ENCODE measurements at regions not wholly inside any gene's neighbourhood (a gene's known extent, or its start where the extent isn't known, plus 50 kb on each side); places are given as distances from the start of the nearest gene placed in this dataset.
A peak's percentile ranks its signal among the peaks of the same experiment; 100 is the strongest.

DNA sequence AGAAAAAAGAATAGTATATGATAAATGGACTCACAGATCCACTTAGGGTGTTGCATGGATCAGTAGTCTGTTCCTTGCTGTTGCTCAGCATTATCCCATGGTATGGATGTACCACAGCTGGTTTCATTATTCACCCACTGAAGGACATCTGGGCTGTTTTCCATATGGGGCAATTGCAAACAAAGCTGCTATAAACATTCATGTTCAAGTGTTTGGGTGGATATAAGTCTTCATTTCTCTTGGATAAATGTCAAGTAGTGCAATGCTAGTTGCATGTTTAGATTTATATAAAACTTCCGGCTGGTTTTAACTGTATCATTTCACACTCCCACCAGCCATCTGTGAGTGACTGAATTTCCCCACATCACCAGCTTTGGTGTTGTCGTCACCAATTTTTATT lies 137.7 kb downstream of the ASB7 start:
- no peak for DNase-seq (ENCODE audit: low spot score)
- Histone ChIP-seq H3K4me3 (no peak overlapping the region), H3K27ac (no peak overlapping the region)
- no peak for TF ChIP-seq CTCF (IDR thresholded peaks at IDR 0.05)

GRCh38 chr15:100751585-100751984 lies 128.0 kb upstream of the ALDH1A3 start:
- no peak for DNase-seq (ENCODE audit: low spot score)
- TF ChIP-seq CTCF (IDR thresholded peaks at IDR 0.05) = no peak
- no peak overlapping the region for H3K4me3 ChIP-seq
- H3K27ac ChIP-seq = no peak overlapping the region

DNA sequence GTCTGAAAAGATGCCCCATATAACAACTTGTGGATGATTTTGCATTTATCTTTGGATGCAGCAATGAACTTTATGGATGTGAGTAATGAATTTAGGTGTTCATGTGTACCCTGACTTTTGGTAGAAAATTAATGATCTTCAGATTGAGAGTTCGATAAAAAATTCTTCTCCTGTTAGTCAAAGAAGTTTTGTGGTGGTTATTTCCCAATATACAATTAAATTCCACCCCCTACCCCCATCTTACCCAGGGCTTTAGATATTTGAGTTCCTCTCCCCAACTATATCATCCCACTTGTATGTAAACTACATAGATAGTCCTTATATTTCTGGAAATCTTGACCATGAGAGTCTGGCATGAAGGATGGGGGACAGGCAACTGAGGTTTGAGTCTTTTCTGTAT lies 126.1 kb upstream of the ALDH1A3 start:
- no peak for TF ChIP-seq CTCF (IDR thresholded peaks at IDR 0.05)
- no peak for DNase-seq (ENCODE audit: low spot score)
- H3K4me3 ChIP-seq = no peak overlapping the region

GRCh38 chr15:100757661-100758060 lies 122.0 kb upstream of the ALDH1A3 start:
- Histone ChIP-seq H3K27ac (no peak overlapping the region), H3K4me3 (no peak overlapping the region)
- no peak for DNase-seq (ENCODE audit: low spot score)
- TF ChIP-seq CTCF (IDR thresholded peaks at IDR 0.05) = no peak

More for the DNA sequence above, 126.1 kb upstream of the ALDH1A3 start:
- H3K27ac ChIP-seq = no peak overlapping the region

GRCh38 chr15:100758555-100758954 lies 121.1 kb upstream of the ALDH1A3 start:
- no peak for TF ChIP-seq CTCF (IDR thresholded peaks at IDR 0.05)
- Histone ChIP-seq H3K27ac (no peak overlapping the region), H3K4me3 (no peak overlapping the region)
- DNase-seq (ENCODE audit: low spot score) = no peak

DNA sequence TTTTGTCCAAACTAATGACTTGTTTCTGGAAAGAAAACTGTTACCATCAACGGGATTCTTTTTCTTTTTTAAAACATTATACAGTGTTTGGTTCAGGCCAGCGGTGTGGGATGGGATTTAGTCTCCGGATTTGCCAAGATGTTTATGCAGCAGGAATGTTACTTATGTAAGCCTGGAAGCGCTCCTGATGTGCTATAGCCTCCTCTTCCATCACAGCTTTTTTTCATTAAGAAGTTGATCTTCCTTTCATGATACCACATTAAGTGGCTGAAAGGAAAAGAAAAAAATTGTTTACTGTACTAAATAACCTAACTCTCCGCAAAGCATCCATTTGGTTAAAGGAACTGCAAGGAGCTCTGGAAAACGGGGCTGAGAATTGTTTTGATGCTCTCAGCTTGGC lies 120.5 kb upstream of the ALDH1A3 start:
- Histone ChIP-seq H3K27ac (no peak overlapping the region), H3K4me3 (no peak overlapping the region)
- TF ChIP-seq CTCF (IDR thresholded peaks at IDR 0.05) = no peak
- DNase-seq (ENCODE audit: low spot score) = no peak

- DNase-seq (ENCODE audit: low spot score) = peak; percentile 46
- TF ChIP-seq CTCF (IDR thresholded peaks at IDR 0.05) = no peak
- no peak overlapping the region for H3K27ac ChIP-seq
- H3K4me3 ChIP-seq = no peak overlapping the region
These were observed 119.8 kb upstream of the ALDH1A3 start for GRCh38 chr15:100759698-100760356.
